ENCODE measurements at regions not wholly inside any gene's neighbourhood (a gene's known extent, or its start where the extent isn't known, plus 50 kb on each side); places are given as distances from the start of the nearest gene placed in this dataset.

DNA sequence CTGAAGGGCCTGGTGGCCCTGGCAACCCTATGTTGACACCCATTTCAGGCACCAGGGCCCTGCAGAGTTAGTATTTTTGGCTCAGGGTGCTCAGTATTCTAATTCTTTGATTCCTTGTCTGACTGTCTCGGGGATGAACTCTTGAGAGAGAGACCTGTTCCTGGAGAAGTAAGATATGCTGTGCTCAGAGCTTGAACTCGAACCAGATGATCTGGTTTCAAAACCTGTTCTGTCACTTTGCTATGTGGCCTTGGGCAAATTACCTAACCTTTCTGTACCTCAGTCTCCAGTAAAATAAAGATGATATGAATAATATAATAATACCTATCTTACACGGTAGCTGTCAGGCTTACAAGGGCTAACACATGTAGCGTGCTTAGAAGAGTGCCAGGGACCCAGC, 294.2 kb downstream of the DYSF start:
- TF ChIP-seq, protein P1, sequence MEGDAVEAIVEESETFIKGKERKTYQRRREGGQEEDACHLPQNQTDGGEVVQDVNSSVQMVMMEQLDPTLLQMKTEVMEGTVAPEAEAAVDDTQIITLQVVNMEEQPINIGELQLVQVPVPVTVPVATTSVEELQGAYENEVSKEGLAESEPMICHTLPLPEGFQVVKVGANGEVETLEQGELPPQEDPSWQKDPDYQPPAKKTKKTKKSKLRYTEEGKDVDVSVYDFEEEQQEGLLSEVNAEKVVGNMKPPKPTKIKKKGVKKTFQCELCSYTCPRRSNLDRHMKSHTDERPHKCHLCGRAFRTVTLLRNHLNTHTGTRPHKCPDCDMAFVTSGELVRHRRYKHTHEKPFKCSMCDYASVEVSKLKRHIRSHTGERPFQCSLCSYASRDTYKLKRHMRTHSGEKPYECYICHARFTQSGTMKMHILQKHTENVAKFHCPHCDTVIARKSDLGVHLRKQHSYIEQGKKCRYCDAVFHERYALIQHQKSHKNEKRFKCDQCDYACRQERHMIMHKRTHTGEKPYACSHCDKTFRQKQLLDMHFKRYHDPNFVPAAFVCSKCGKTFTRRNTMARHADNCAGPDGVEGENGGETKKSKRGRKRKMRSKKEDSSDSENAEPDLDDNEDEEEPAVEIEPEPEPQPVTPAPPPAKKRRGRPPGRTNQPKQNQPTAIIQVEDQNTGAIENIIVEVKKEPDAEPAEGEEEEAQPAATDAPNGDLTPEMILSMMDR (IDR thresholded peaks at IDR 0.05): no peak
- no peak for TF ChIP-seq POLR2A (IDR thresholded peaks at IDR 0.05)

All from prostate gland (tissue), 2 donors.